ENCODE measurements at regions not wholly inside any gene's neighbourhood (a gene's known extent, or its start where the extent isn't known, plus 50 kb on each side); places are given as distances from the start of the nearest gene placed in this dataset.

GRCh38 chr15:35320158-35320780 lies 225.7 kb downstream of the DPH6 start:
- Mint-ChIP-seq H3K36me3 (no peaks in the 10 kb centered on the region), H3K4me1 (no peaks in the 10 kb centered on the region)
- H3K27me3 ChIP-seq (ENCODE audit: control insufficient read depth, insufficient read depth, low read length), result no peaks in the 10 kb centered on the region

GRCh38 chr15:35319354-35319753 lies 226.6 kb downstream of the DPH6 start:
- no peaks in the 10 kb centered on the region for H3K9me3 ChIP-seq (ENCODE audit: control insufficient read depth in 2 of 2, low read length in 2 of 2)
- H3K4me1 ChIP-seq (ENCODE audit: control insufficient read depth, insufficient read depth, low read length, poor library complexity, severe bottlenecking), result no peaks in the 10 kb centered on the region
- Mint-ChIP-seq H3K27me3 (no peaks in the 10 kb centered on the region), H3K36me3 (no peaks in the 10 kb centered on the region), H3K9me3 (peaks cover 0 to 5% (median 2%) of the 10 kb centered on the region in 7 donors), H3K4me3 (no peak overlapping the region), H3K4me1 (no peaks in the 10 kb centered on the region), H3K27ac (no peak overlapping the region)
- ATAC-seq (ENCODE audit: low read depth in 2 of 2), result no peak
- H3K36me3 ChIP-seq (ENCODE audit: control insufficient read depth, insufficient read depth, low read length), result no peaks in the 10 kb centered on the region
- H3K4me3 ChIP-seq (ENCODE audit: low read depth, low read length), result no peak overlapping the region
- no peaks in the 10 kb centered on the region for H3K27me3 ChIP-seq (ENCODE audit: control insufficient read depth, insufficient read depth, low read length)
- no peak for DNase-seq
- no peak overlapping the region for H3K27ac ChIP-seq (ENCODE audit: insufficient read depth, low read length, poor library complexity, severe bottlenecking)

More at GRCh38 chr15:35320158-35320780, 225.7 kb downstream of the DPH6 start:
- no peak for ATAC-seq (ENCODE audit: low read depth in 2 of 2)
- no peaks in the 10 kb centered on the region for H3K27me3 Mint-ChIP-seq
- H3K4me3 Mint-ChIP-seq, result no peak overlapping the region
- no peak overlapping the region for H3K27ac Mint-ChIP-seq
- peaks cover 0 to 5% (median 2%) of the 10 kb centered on the region in 7 donors for H3K9me3 Mint-ChIP-seq
- no peak for DNase-seq
- Histone ChIP-seq H3K4me3 (ENCODE audit: low read depth, low read length) (no peak overlapping the region), H3K4me1 (ENCODE audit: control insufficient read depth, insufficient read depth, low read length, poor library complexity, severe bottlenecking) (no peaks in the 10 kb centered on the region), H3K27ac (ENCODE audit: insufficient read depth, low read length, poor library complexity, severe bottlenecking) (no peak overlapping the region), H3K9me3 (ENCODE audit: control insufficient read depth in 2 of 2, low read length in 2 of 2) (no peaks in the 10 kb centered on the region), H3K36me3 (ENCODE audit: control insufficient read depth, insufficient read depth, low read length) (no peaks in the 10 kb centered on the region)

GRCh38 chr15:35317217-35317616 lies 228.7 kb downstream of the DPH6 start:
- Mint-ChIP-seq H3K4me3 (no peak overlapping the region), H3K27ac (peak overlapping the region in 1 of 3 donors; percentile 74)
- no peak for ATAC-seq (ENCODE audit: low read depth in 2 of 2)

GRCh38 chr15:35312344-35312743 lies 227.2 kb upstream of the NANOGP8 start:
- H3K4me3 ChIP-seq (ENCODE audit: low read depth, low read length), result no peak overlapping the region
- no peaks in the 10 kb centered on the region for H3K4me1 Mint-ChIP-seq
- no peaks in the 10 kb centered on the region for H3K36me3 Mint-ChIP-seq
- DNase-seq (no peak), ATAC-seq (ENCODE audit: low read depth in 2 of 2) (no peak)
- no peak overlapping the region for H3K27ac Mint-ChIP-seq
- H3K4me3 Mint-ChIP-seq, result no peak overlapping the region
- H3K9me3 Mint-ChIP-seq, result peaks cover 0 to 5% (median 3%) of the 10 kb centered on the region in 7 donors
- no peak overlapping the region for H3K27ac ChIP-seq (ENCODE audit: insufficient read depth, low read length, poor library complexity, severe bottlenecking)
- H3K27me3 Mint-ChIP-seq, result no peaks in the 10 kb centered on the region
- no peaks in the 10 kb centered on the region for H3K36me3 ChIP-seq (ENCODE audit: control insufficient read depth, insufficient read depth, low read length)
- H3K4me1 ChIP-seq (ENCODE audit: control insufficient read depth, insufficient read depth, low read length, poor library complexity, severe bottlenecking), result no peaks in the 10 kb centered on the region
- no peaks in the 10 kb centered on the region for H3K9me3 ChIP-seq (ENCODE audit: control insufficient read depth in 2 of 2, low read length in 2 of 2)
- no peaks in the 10 kb centered on the region for H3K27me3 ChIP-seq (ENCODE audit: control insufficient read depth, insufficient read depth, low read length)

More at GRCh38 chr15:35317217-35317616, 228.7 kb downstream of the DPH6 start:
- peaks cover 0 to 5% (median 3%) of the 10 kb centered on the region in 7 donors for H3K9me3 Mint-ChIP-seq
- Histone ChIP-seq H3K9me3 (ENCODE audit: control insufficient read depth in 2 of 2, low read length in 2 of 2) (no peaks in the 10 kb centered on the region), H3K4me3 (ENCODE audit: low read depth, low read length) (no peak overlapping the region), H3K27ac (ENCODE audit: insufficient read depth, low read length, poor library complexity, severe bottlenecking) (no peak overlapping the region), H3K36me3 (ENCODE audit: control insufficient read depth, insufficient read depth, low read length) (no peaks in the 10 kb centered on the region), H3K4me1 (ENCODE audit: control insufficient read depth, insufficient read depth, low read length, poor library complexity, severe bottlenecking) (no peaks in the 10 kb centered on the region), H3K27me3 (ENCODE audit: control insufficient read depth, insufficient read depth, low read length) (no peaks in the 10 kb centered on the region)
- H3K27me3 Mint-ChIP-seq, result no peaks in the 10 kb centered on the region
- DNase-seq, result no peak
- H3K4me1 Mint-ChIP-seq, result no peaks in the 10 kb centered on the region
- no peaks in the 10 kb centered on the region for H3K36me3 Mint-ChIP-seq

- DNase-seq (no peak), ATAC-seq (ENCODE audit: low read depth in 2 of 2) (no peak)
- H3K27me3 ChIP-seq (ENCODE audit: control insufficient read depth, insufficient read depth, low read length), result no peaks in the 10 kb centered on the region
- no peaks in the 10 kb centered on the region for H3K27me3 Mint-ChIP-seq
- no peak overlapping the region for H3K27ac ChIP-seq (ENCODE audit: insufficient read depth, low read length, poor library complexity, severe bottlenecking)
- H3K36me3 Mint-ChIP-seq, result no peaks in the 10 kb centered on the region
- no peaks in the 10 kb centered on the region for H3K36me3 ChIP-seq (ENCODE audit: control insufficient read depth, insufficient read depth, low read length)
- H3K4me1 ChIP-seq (ENCODE audit: control insufficient read depth, insufficient read depth, low read length, poor library complexity, severe bottlenecking), result no peaks in the 10 kb centered on the region
- no peaks in the 10 kb centered on the region for H3K9me3 ChIP-seq (ENCODE audit: control insufficient read depth in 2 of 2, low read length in 2 of 2)
- no peak overlapping the region for H3K4me3 Mint-ChIP-seq
- no peak overlapping the region for H3K4me3 ChIP-seq (ENCODE audit: low read depth, low read length)
- H3K4me1 Mint-ChIP-seq, result no peaks in the 10 kb centered on the region
- peaks cover 0 to 5% (median 3%) of the 10 kb centered on the region in 7 donors for H3K9me3 Mint-ChIP-seq
- no peak overlapping the region for H3K27ac Mint-ChIP-seq
Observed at GRCh38 chr15:35311615-35312014, 226.5 kb upstream of the NANOGP8 start.

- H3K27ac ChIP-seq (ENCODE audit: insufficient read depth, low read length, poor library complexity, severe bottlenecking), result no peak overlapping the region
- peaks cover 0 to 2% (median 0%) of the 10 kb centered on the region in 7 donors for H3K9me3 Mint-ChIP-seq
- no peaks in the 10 kb centered on the region for H3K36me3 ChIP-seq (ENCODE audit: control insufficient read depth, insufficient read depth, low read length)
- DNase-seq (no peak), ATAC-seq (ENCODE audit: low read depth in 2 of 2) (no peak)
- H3K36me3 Mint-ChIP-seq, result no peaks in the 10 kb centered on the region
- H3K4me1 ChIP-seq (ENCODE audit: control insufficient read depth, insufficient read depth, low read length, poor library complexity, severe bottlenecking), result no peaks in the 10 kb centered on the region
- no peak overlapping the region for H3K4me3 ChIP-seq (ENCODE audit: low read depth, low read length)
- no peaks in the 10 kb centered on the region for H3K27me3 Mint-ChIP-seq
- H3K27ac Mint-ChIP-seq, result no peak overlapping the region
- H3K4me3 Mint-ChIP-seq, result no peak overlapping the region
- no peaks in the 10 kb centered on the region for H3K9me3 ChIP-seq (ENCODE audit: control insufficient read depth in 2 of 2, low read length in 2 of 2)
- no peaks in the 10 kb centered on the region for H3K4me1 Mint-ChIP-seq
- H3K27me3 ChIP-seq (ENCODE audit: control insufficient read depth, insufficient read depth, low read length), result no peaks in the 10 kb centered on the region
Observed at GRCh38 chr15:35309886-35310285, 224.8 kb upstream of the NANOGP8 start.

GRCh38 chr15:35308802-35309201 lies 223.7 kb upstream of the NANOGP8 start:
- Mint-ChIP-seq H3K9me3 (peaks cover 0 to 2% (median 0%) of the 10 kb centered on the region in 7 donors), H3K4me1 (no peaks in the 10 kb centered on the region), H3K27me3 (no peaks in the 10 kb centered on the region), H3K27ac (no peak overlapping the region), H3K4me3 (no peak overlapping the region), H3K36me3 (no peaks in the 10 kb centered on the region)
- H3K4me3 ChIP-seq (ENCODE audit: low read depth, low read length), result no peak overlapping the region
- no peaks in the 10 kb centered on the region for H3K36me3 ChIP-seq (ENCODE audit: control insufficient read depth, insufficient read depth, low read length)
- ATAC-seq (ENCODE audit: low read depth in 2 of 2) (no peak), DNase-seq (no peak)
- no peak overlapping the region for H3K27ac ChIP-seq (ENCODE audit: insufficient read depth, low read length, poor library complexity, severe bottlenecking)
- H3K27me3 ChIP-seq (ENCODE audit: control insufficient read depth, insufficient read depth, low read length), result no peaks in the 10 kb centered on the region
- H3K9me3 ChIP-seq (ENCODE audit: control insufficient read depth in 2 of 2, low read length in 2 of 2), result no peaks in the 10 kb centered on the region
- no peaks in the 10 kb centered on the region for H3K4me1 ChIP-seq (ENCODE audit: control insufficient read depth, insufficient read depth, low read length, poor library complexity, severe bottlenecking)

GRCh38 chr15:35307676-35308075 lies 222.6 kb upstream of the NANOGP8 start:
- no peak for DNase-seq
- H3K4me1 ChIP-seq (ENCODE audit: control insufficient read depth, insufficient read depth, low read length, poor library complexity, severe bottlenecking), result no peaks in the 10 kb centered on the region
- Mint-ChIP-seq H3K27ac (no peak overlapping the region), H3K9me3 (peaks cover 0 to under 1% (median 0%) of the 10 kb centered on the region in 7 donors), H3K27me3 (no peaks in the 10 kb centered on the region), H3K36me3 (no peaks in the 10 kb centered on the region), H3K4me1 (no peaks in the 10 kb centered on the region), H3K4me3 (no peak overlapping the region)
- H3K27me3 ChIP-seq (ENCODE audit: control insufficient read depth, insufficient read depth, low read length), result no peaks in the 10 kb centered on the region
- H3K36me3 ChIP-seq (ENCODE audit: control insufficient read depth, insufficient read depth, low read length), result no peaks in the 10 kb centered on the region
- no peak for ATAC-seq (ENCODE audit: low read depth in 2 of 2)
- H3K27ac ChIP-seq (ENCODE audit: insufficient read depth, low read length, poor library complexity, severe bottlenecking), result no peak overlapping the region
- no peak overlapping the region for H3K4me3 ChIP-seq (ENCODE audit: low read depth, low read length)
- no peaks in the 10 kb centered on the region for H3K9me3 ChIP-seq (ENCODE audit: control insufficient read depth in 2 of 2, low read length in 2 of 2)
